ENCODE measurements at regions not wholly inside any gene's neighbourhood (a gene's known extent, or its start where the extent isn't known, plus 50 kb on each side); places are given as distances from the start of the nearest gene placed in this dataset.

- TF ChIP-seq CTCF (IDR thresholded peaks at IDR 0.05; ENCODE audit: insufficient read depth, low read depth, low read length): no peak
- no peak for TF ChIP-seq EZH2 (IDR thresholded peaks at IDR 0.05; ENCODE audit: insufficient read depth, low read length)
Observed at GRCh38 chr1:3978990-3979325, 78.9 kb upstream of the C1orf174 start.
